H9 (cell line): ENCODE measurements at regions not wholly inside any gene's neighbourhood (a gene's known extent, or its start where the extent isn't known, plus 50 kb on each side); places are given as distances from the start of the nearest gene placed in this dataset.
"Not testable (repeated sequence)": the region's sequence is repeated elsewhere in the genome, so short reads cannot be mapped to it uniquely, and the experiment has no call there.

Experiments used
- DNase-seq: peaks from one replicate; pipeline ENCODE4 v3.0.0-alpha.2; 2017
- H2AFZ ChIP-seq: one replicate; pipeline ENCODE4 v1.6.1; 2013; ENCODE audit warnings: mild to moderate bottlenecking, low read length, control low read depth, moderate library complexity
- H2AK5ac ChIP-seq: 2 replicates; pipeline ENCODE4 v1.6.1; 2013; ENCODE audit warnings: low read length, control low read depth, mixed read lengths; ENCODE audit not compliant: insufficient read length
- H2BK120ac ChIP-seq: one replicate; pipeline ENCODE4 v1.6.1; 2013; ENCODE audit warnings: low read depth, mild to moderate bottlenecking, low read length, control low read depth, inconsistent platforms; ENCODE audit not compliant: poor library complexity, severe bottlenecking
- H2BK12ac ChIP-seq: 2 replicates; pipeline ENCODE4 v1.6.1; 2013; ENCODE audit warnings: low read length, control low read depth, mixed read lengths, low read depth; ENCODE audit not compliant: insufficient read length
- H2BK15ac ChIP-seq: 2 replicates; pipeline ENCODE4 v1.6.1; 2013; ENCODE audit warnings: low read depth, low read length, control low read depth
- H2BK20ac ChIP-seq: one replicate; pipeline ENCODE4 v1.6.1; 2013; ENCODE audit warnings: low read depth, mild to moderate bottlenecking, low read length, control low read depth, inconsistent platforms; ENCODE audit not compliant: poor library complexity, severe bottlenecking
- H2BK5ac ChIP-seq: 2 replicates; pipeline ENCODE4 v1.6.1; 2013; ENCODE audit warnings: low read length, control low read depth, mixed read lengths; ENCODE audit not compliant: insufficient read length
- H3K14ac ChIP-seq: 2 replicates; pipeline ENCODE4 v1.6.1; 2013; ENCODE audit warnings: low read length, control low read depth; ENCODE audit not compliant: insufficient read depth
- H3K18ac ChIP-seq: 2 replicates; pipeline ENCODE4 v1.6.1; 2013; ENCODE audit warnings: low read depth, mild to moderate bottlenecking, mixed read lengths, low read length, control low read depth; ENCODE audit not compliant: insufficient read length
- H3K23ac ChIP-seq: 2 replicates; pipeline ENCODE4 v1.6.1; 2013; ENCODE audit warnings: low read length, control low read depth, mixed read lengths, low read depth; ENCODE audit not compliant: insufficient read length
- H3K23me2 ChIP-seq: 2 replicates; pipeline ENCODE4 v1.6.1; 2013; ENCODE audit warnings: low read depth, mild to moderate bottlenecking, mixed read lengths, low read length, control low read depth; ENCODE audit not compliant: insufficient read length, poor library complexity, severe bottlenecking
- H3K27ac ChIP-seq: 2 replicates; pipeline ENCODE4 v1.5.1; 2013; ENCODE audit warnings: low read length, control low read depth, mixed read lengths, low read depth; ENCODE audit not compliant: insufficient read length
- H3K27me3 ChIP-seq: 2 replicates; pipeline ENCODE4 v1.6.1; 2013; ENCODE audit warnings: low read length, control low read depth, inconsistent platforms; ENCODE audit not compliant: insufficient read depth
- H3K4ac ChIP-seq: 2 replicates; pipeline ENCODE4 v1.6.1; 2013; ENCODE audit warnings: low read depth, mild to moderate bottlenecking, control low read depth, inconsistent platforms, low read length, moderate library complexity
- H3K4me1 ChIP-seq: 2 replicates; pipeline ENCODE4 v1.6.1; 2013; ENCODE audit warnings: low read length, control low read depth, inconsistent platforms; ENCODE audit not compliant: insufficient read depth
- H3K4me2 ChIP-seq: 2 replicates; pipeline ENCODE4 v1.6.1; 2013; ENCODE audit warnings: low read length, control low read depth, mixed read lengths; ENCODE audit not compliant: insufficient read length, insufficient read depth
- H3K56ac ChIP-seq: 2 replicates; pipeline ENCODE4 v1.6.1; 2013; ENCODE audit warnings: low read depth, mild to moderate bottlenecking, mixed read lengths, low read length, control low read depth; ENCODE audit not compliant: insufficient read length
- H3K79me1 ChIP-seq: 2 replicates; pipeline ENCODE4 v1.6.1; 2013; ENCODE audit warnings: low read depth, mild to moderate bottlenecking, moderate library complexity, low read length, control low read depth, inconsistent platforms; ENCODE audit not compliant: insufficient read depth, poor library complexity, severe bottlenecking
- H3K79me2 ChIP-seq: 2 replicates; pipeline ENCODE4 v1.6.1; 2013; ENCODE audit warnings: low read length, control low read depth, inconsistent platforms; ENCODE audit not compliant: insufficient read depth
- H3K9ac ChIP-seq: 2 replicates; pipeline ENCODE4 v1.6.1; 2013; ENCODE audit warnings: low read length, control low read depth, mixed read lengths; ENCODE audit not compliant: insufficient read length; ENCODE audit errors: extremely low read depth
- H3K9me3 ChIP-seq: one replicate; pipeline ENCODE4 v1.6.1; 2013; ENCODE audit warnings: low read depth, low read length, inconsistent platforms; ENCODE audit not compliant: control insufficient read depth
- H3T11ph ChIP-seq: one replicate; pipeline ENCODE4 v1.6.1; 2013; ENCODE audit warnings: mild to moderate bottlenecking, low read length, control low read depth, inconsistent platforms
- H4K20me1 ChIP-seq: one replicate; pipeline ENCODE4 v1.6.1; 2013; ENCODE audit not compliant: control insufficient read depth, insufficient read length, insufficient read depth
- H4K5ac ChIP-seq: 2 replicates; pipeline ENCODE4 v1.6.1; 2013; ENCODE audit warnings: low read depth, mild to moderate bottlenecking, mixed read lengths, low read length, control low read depth; ENCODE audit not compliant: insufficient read length
- H4K8ac ChIP-seq: replicated peaks from 2 replicates; pipeline ENCODE4 v1.6.1; 2013; ENCODE audit warnings: low read length, control low read depth, mixed read lengths, low read depth; ENCODE audit not compliant: insufficient read length
- H4K91ac ChIP-seq: 2 replicates; pipeline ENCODE4 v1.6.1; 2013; ENCODE audit warnings: low read depth, mild to moderate bottlenecking, moderate library complexity, mixed read lengths, low read length, control low read depth; ENCODE audit not compliant: insufficient read length
- H3K27ac Mint-ChIP-seq, 3 experiments: 2 replicates in 2 of 3; 3 replicates in 1 of 3; pipeline ENCODE4 v1.8.0; 2020 to 2021; ENCODE audit warnings: mixed read lengths in 3 of 3, mild to moderate bottlenecking in 1 of 3, moderate library complexity in 1 of 3
- H3K27me3 Mint-ChIP-seq: 2 replicates; pipeline ENCODE4 v1.8.0; 2021; ENCODE audit warnings: low read depth, mild to moderate bottlenecking, moderate library complexity, mixed read lengths
- H3K36me3 Mint-ChIP-seq, 3 experiments: 2 replicates in 2 of 3; 3 replicates in 1 of 3; pipeline ENCODE4 v1.8.0; 2020 to 2021; ENCODE audit warnings: low read depth in 3 of 3, mixed read lengths in 3 of 3; ENCODE audit not compliant: insufficient read depth in 1 of 3
- H3K4me1 Mint-ChIP-seq, 2 experiments: 2 replicates each; pipeline ENCODE4 v1.8.0; 2020; ENCODE audit warnings: mixed read lengths in 2 of 2
- H3K4me3 Mint-ChIP-seq, 2 experiments: 2 replicates in 1 of 2; 3 replicates in 1 of 2; pipeline ENCODE4 v1.8.0; 2020 to 2021; ENCODE audit warnings: mild to moderate bottlenecking in 2 of 2, mixed read lengths in 2 of 2, moderate library complexity in 1 of 2
- H3K9me3 Mint-ChIP-seq, 2 experiments: 2 replicates in 1 of 2; 3 replicates in 1 of 2; pipeline ENCODE4 v1.8.0; 2020; ENCODE audit warnings: mild to moderate bottlenecking in 2 of 2, mixed read lengths in 2 of 2, moderate library complexity in 1 of 2
- CTCF ChIP-seq: fragments of 200-600 bp; sonication (generic); conservative IDR thresholded peaks from 3 replicates; pipeline ENCODE4 v1.8.0; 2021; ENCODE audit warnings: antibody characterized with exemption, mild to moderate bottlenecking
- WGBS: extraction: QIAGEN DNeasy Blood & Tissue Kit; methylation state at CpG from one replicate; pipeline ENCODE4 v1.1.7; 2013; ENCODE audit warnings: missing lambda C conversion rate, low lambda C conversion rate, mixed read lengths; ENCODE audit not compliant: insufficient read length; ENCODE audit errors: extremely low coverage; 5-methylcytosine and 5-hydroxymethylcytosine counted together

DNA sequence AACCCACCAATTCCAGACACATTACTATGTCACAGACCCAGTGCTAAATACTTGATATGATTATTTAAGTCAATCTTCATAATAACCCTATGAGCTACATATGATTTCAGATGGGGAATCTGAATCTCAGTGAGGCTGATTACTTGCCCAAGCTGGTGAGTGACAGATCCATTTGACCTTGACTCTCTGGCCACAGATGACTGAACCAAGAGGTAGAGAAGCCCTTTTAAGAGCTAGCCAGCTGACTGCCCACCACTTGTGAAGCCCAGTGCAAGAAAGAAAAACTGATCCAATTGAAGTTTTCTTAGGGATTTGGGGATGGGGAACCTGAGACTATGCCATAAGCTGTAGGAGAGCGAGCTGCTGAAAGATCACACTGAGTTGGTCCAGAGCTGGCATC lies 124.7 kb upstream of the SPATA12 start:
- no peak overlapping the region for H3K23ac ChIP-seq
- Mint-ChIP-seq H3K4me1 (no peaks in the 10 kb centered on the region), H3K4me3 (no peak overlapping the region), H3K9me3 (peaks cover 5 to 6% of the 10 kb centered on the region in 2 experiments; a peak in 4 of 5 replicates), H3K27ac (no peak overlapping the region; a peak in 1 of 7 replicates), H3K27me3 (no peaks in the 10 kb centered on the region), H3K36me3 (peaks cover 0 to 5% (median 3%) of the 10 kb centered on the region in 3 experiments; a peak in 5 of 7 replicates)
- H2AK5ac ChIP-seq, result no peak overlapping the region
- no peak overlapping the region for H3K56ac ChIP-seq
- no peak overlapping the region for H2BK5ac ChIP-seq
- no peak overlapping the region for H2BK12ac ChIP-seq
- WGBS, result no CpG with 5 or more reads among the region's 1 CpG
- H3K18ac ChIP-seq, result no peak overlapping the region
- no peak overlapping the region for H3K4ac ChIP-seq
- no peak overlapping the region for H2BK20ac ChIP-seq
- no peak overlapping the region for H4K91ac ChIP-seq
- H2BK120ac ChIP-seq, result no peak overlapping the region
- no peak overlapping the region for H3T11ph ChIP-seq
- H3K4me1 ChIP-seq, result no peaks in the 10 kb centered on the region
- H4K5ac ChIP-seq, result no peak overlapping the region
- H3K14ac ChIP-seq, result no peak overlapping the region
- H2AFZ ChIP-seq, result no peak overlapping the region
- no peak overlapping the region for H3K4me2 ChIP-seq
- no peaks in the 10 kb centered on the region for H3K79me1 ChIP-seq
- H3K9ac ChIP-seq, result no peak overlapping the region
- no peaks in the 10 kb centered on the region for H4K20me1 ChIP-seq
- no peak for DNase-seq
- H3K23me2 ChIP-seq, result no peaks in the 10 kb centered on the region
- no peak overlapping the region for H4K8ac ChIP-seq
- H3K79me2 ChIP-seq, result no peaks in the 10 kb centered on the region
- no peaks in the 10 kb centered on the region for H3K9me3 ChIP-seq
- no peak overlapping the region for H2BK15ac ChIP-seq
- no peak overlapping the region for H3K27ac ChIP-seq
- no peak for TF ChIP-seq CTCF
- no peaks in the 10 kb centered on the region for H3K27me3 ChIP-seq

GRCh38 chr3:56934481-56934880 lies 126.0 kb upstream of the SPATA12 start:
- H3K23me2 ChIP-seq, H3K9me3 Mint-ChIP-seq, H3K27ac Mint-ChIP-seq, H2AK5ac ChIP-seq, H3K9me3 ChIP-seq, H4K20me1 ChIP-seq, H4K8ac ChIP-seq, H3K36me3 Mint-ChIP-seq, H3K4ac ChIP-seq, H3T11ph ChIP-seq, H3K4me3 Mint-ChIP-seq, H3K56ac ChIP-seq, H2BK12ac ChIP-seq, H3K4me1 ChIP-seq, H2BK20ac ChIP-seq, DNase-seq, H2BK120ac ChIP-seq, H3K23ac ChIP-seq, H3K9ac ChIP-seq, H2BK5ac ChIP-seq, H3K27me3 ChIP-seq, H3K4me2 ChIP-seq, H4K5ac ChIP-seq, H2AFZ ChIP-seq, H3K27me3 Mint-ChIP-seq, H3K27ac ChIP-seq, H4K91ac ChIP-seq, H3K18ac ChIP-seq, H3K79me2 ChIP-seq, H3K79me1 ChIP-seq, H3K14ac ChIP-seq, H2BK15ac ChIP-seq, H3K4me1 Mint-ChIP-seq: not testable (repeated sequence)
- WGBS, result no CpG with 5 or more reads among the region's 26 CpGs
